NB4 (cell line): ENCODE measurements at regions not wholly inside any gene's neighbourhood (a gene's known extent, or its start where the extent isn't known, plus 50 kb on each side); places are given as distances from the start of the nearest gene placed in this dataset.

Experiments used
- CTCF ChIP-seq: IDR thresholded peaks from one replicate; pipeline ENCODE4 v1.5.1; 2012; ENCODE audit warnings: low read depth, low read length
- MYC ChIP-seq: IDR thresholded peaks from 2 replicates; pipeline ENCODE4 v1.6.1; 2011; ENCODE audit warnings: low read depth, low read length
- POLR2A ChIP-seq: IDR thresholded peaks from 2 replicates; pipeline ENCODE4 v1.6.1; 2011; ENCODE audit warnings: mild to moderate bottlenecking; ENCODE audit not compliant: insufficient read length; ENCODE audit errors: extremely low read depth

- TF ChIP-seq CTCF (no peak), POLR2A (no peak), MYC (no peak)
Measured at GRCh38 chr18:56240405-56240804, 398.0 kb downstream of the TXNL1 start.
